PC-3 (cell line): ENCODE measurements at regions not wholly inside any gene's neighbourhood (a gene's known extent, or its start where the extent isn't known, plus 50 kb on each side); places are given as distances from the start of the nearest gene placed in this dataset.
A peak's percentile ranks its signal among the peaks of the same experiment; 100 is the strongest.

Experiments
- ATAC-seq: fragments of 200-7000 bp; cut with Tn5 transposase; 2 replicates; pipeline ENCODE4 v1.9.1; 2020; ENCODE audit warnings: mild to moderate bottlenecking, moderate library complexity
- BruUV-seq: library from RNA; stranded (reverse); fragments of 400-500 nt; replicated peaks from 2 replicates; lab custom pipeline; 2021; lab: Mats Ljungman, UMichigan
- CTCF ChIA-PET: fragments of 300-600 bp; sonication (Branson Sonifier 250); formaldehyde crosslinking; loops from one replicate; lab custom pipeline; 2022; ENCODE audit warnings: antibody characterized with exemption; lab: Charles Lee
- POLR2A ChIA-PET: fragments of 300-600 bp; sonication (Branson Sonifier 250); formaldehyde crosslinking; loops from one replicate; lab custom pipeline; 2022; ENCODE audit warnings: antibody characterized with exemption; ENCODE audit not compliant: unreplicated experiment; lab: Charles Lee
- DNase-seq: peaks from one replicate; pipeline ENCODE4 v3.0.0-alpha.2; 2015
- H2AFZ ChIP-seq: fragments of 300-600 bp; sonication (generic); 2 replicates; pipeline ENCODE4 v1.6.0; 2016; ENCODE audit warnings: antibody characterized with exemption, low read length
- H3F3A ChIP-seq: fragments of 300-600 bp; sonication (generic); one replicate; pipeline ENCODE4 v1.6.0; 2017; ENCODE audit warnings: antibody characterized with exemption, low read length, control low read depth, mild to moderate bottlenecking; ENCODE audit not compliant: unreplicated experiment
- H3K27ac ChIP-seq: fragments of 300-600 bp; sonication (generic); 2 replicates; pipeline ENCODE4 v1.5.1; 2016; ENCODE audit warnings: mild to moderate bottlenecking, low read length
- H3K27me3 ChIP-seq: fragments of 300-600 bp; sonication (generic); 2 replicates; pipeline ENCODE4 v1.6.1; 2016; ENCODE audit warnings: low read length, mixed read lengths
- H3K36me3 ChIP-seq: fragments of 300-600 bp; sonication (generic); 2 replicates; pipeline ENCODE4 v1.6.1; 2016; ENCODE audit warnings: low read depth, mixed run types, low read length, mixed read lengths
- H3K4me1 ChIP-seq: fragments of 300-600 bp; sonication (generic); 2 replicates; pipeline ENCODE4 v1.5.1; 2016; ENCODE audit warnings: low read length; ENCODE audit not compliant: insufficient read depth
- H3K4me2 ChIP-seq: fragments of 300-600 bp; sonication (generic); 2 replicates; pipeline ENCODE4 v1.6.0; 2016; ENCODE audit warnings: low read length
- H3K4me3 ChIP-seq: fragments of 300-600 bp; sonication (generic); 2 replicates; pipeline ENCODE4 v1.5.1; 2016; ENCODE audit warnings: mild to moderate bottlenecking, low read length, mixed read lengths
- H3K79me2 ChIP-seq: fragments of 300-600 bp; sonication (generic); 2 replicates; pipeline ENCODE4 v1.6.1; 2017; ENCODE audit warnings: low read length, mixed read lengths
- H3K9ac ChIP-seq: fragments of 300-600 bp; sonication (generic); 2 replicates; pipeline ENCODE4 v1.6.0; 2016; ENCODE audit warnings: mild to moderate bottlenecking, low read length
- H3K9me2 ChIP-seq: fragments of 300-600 bp; sonication (generic); replicated peaks from 2 replicates; pipeline ENCODE4 v1.6.1; 2016; ENCODE audit warnings: mixed run types, low read length, mixed read lengths
- H3K9me3 ChIP-seq: fragments of 300-600 bp; sonication (generic); 2 replicates; pipeline ENCODE4 v1.6.1; 2016; ENCODE audit warnings: low read length, mixed read lengths
- H4K20me1 ChIP-seq: fragments of 300-600 bp; sonication (generic); 2 replicates; pipeline ENCODE4 v1.6.1; 2016; ENCODE audit warnings: low read length, mixed read lengths
- CTCF ChIP-seq: fragments of 300-600 bp; sonication (generic); conservative IDR thresholded peaks from 2 replicates; pipeline ENCODE4 v1.5.1; 2017; ENCODE audit warnings: antibody characterized with exemption, low read depth, mild to moderate bottlenecking, low read length
- EZH2 ChIP-seq: fragments of 300-600 bp; sonication (generic); IDR thresholded peaks from one replicate; pipeline ENCODE4 v1.6.1; 2017; ENCODE audit warnings: antibody characterized with exemption, mild to moderate bottlenecking, low read length; ENCODE audit not compliant: unreplicated experiment
- EZH2phosphoT487 ChIP-seq: fragments of 300-600 bp; sonication (generic); IDR thresholded peaks from 2 replicates; pipeline ENCODE4 v1.6.1; 2018; ENCODE audit warnings: mild to moderate bottlenecking, antibody characterized with exemption, low read length, borderline replicate concordance
- intact Hi-C: fragments of 100-400 bp; cut with micrococcal nuclease; formaldehyde crosslinking; loops from 2 replicates; pipeline ENCODE4 v1.9.0; 2023

- no peaks in the 10 kb centered on the region for H3F3A ChIP-seq
- intact Hi-C loops = no loop called here
- POLR2A ChIA-PET = no interaction called here
- no peaks in the 10 kb centered on the region for H3K9me2 ChIP-seq
- H3K4me2 ChIP-seq = no peak overlapping the region
- no peaks in the 10 kb centered on the region for H3K9me3 ChIP-seq
- no peaks in the 10 kb centered on the region for H3K36me3 ChIP-seq
- ATAC-seq = no peak
- no peaks in the 10 kb centered on the region for H3K79me2 ChIP-seq
- CTCF ChIA-PET = no interaction called here
- no TSS peak for BruUV-seq
- H3K27me3 ChIP-seq = no peaks in the 10 kb centered on the region
- H4K20me1 ChIP-seq = no peaks in the 10 kb centered on the region
- H3K4me1 ChIP-seq = no peaks in the 10 kb centered on the region
- no peak overlapping the region for H3K9ac ChIP-seq
- no peak overlapping the region for H3K27ac ChIP-seq
- DNase-seq = no peak
- no peak overlapping the region for H2AFZ ChIP-seq
- H3K4me3 ChIP-seq = no peak overlapping the region
- TF ChIP-seq CTCF (no peak), EZH2 (no peak), EZH2phosphoT487 (no peak)
Observed at GRCh38 chr18:67342159-67342558, 174.4 kb downstream of the DSEL start.

GRCh38 chr18:67337696-67338095 lies 178.8 kb downstream of the DSEL start:
- no peaks in the 10 kb centered on the region for H3K27me3 ChIP-seq
- H3K36me3 ChIP-seq = no peaks in the 10 kb centered on the region
- ATAC-seq (no peak), DNase-seq (no peak)
- TF ChIP-seq EZH2phosphoT487 (no peak), EZH2 (no peak), CTCF (no peak)
- POLR2A ChIA-PET = no interaction called here
- no peak overlapping the region for H3K9ac ChIP-seq
- CTCF ChIA-PET = no interaction called here
- no peaks in the 10 kb centered on the region for H3K9me3 ChIP-seq
- H2AFZ ChIP-seq = no peak overlapping the region
- no peak overlapping the region for H3K27ac ChIP-seq
- BruUV-seq = no TSS peak
- H3K4me1 ChIP-seq = no peaks in the 10 kb centered on the region
- no peaks in the 10 kb centered on the region for H4K20me1 ChIP-seq
- no peaks in the 10 kb centered on the region for H3K79me2 ChIP-seq
- H3F3A ChIP-seq = no peaks in the 10 kb centered on the region
- intact Hi-C loops = no loop called here
- H3K9me2 ChIP-seq = no peaks in the 10 kb centered on the region
- no peak overlapping the region for H3K4me3 ChIP-seq
- no peak overlapping the region for H3K4me2 ChIP-seq

GRCh38 chr18:67331857-67332256 lies 184.7 kb downstream of the DSEL start:
- Histone ChIP-seq H3K4me3 (no peak overlapping the region), H3K79me2 (no peaks in the 10 kb centered on the region), H3K27me3 (no peaks in the 10 kb centered on the region), H3K4me2 (no peak overlapping the region), H4K20me1 (no peaks in the 10 kb centered on the region), H2AFZ (no peak overlapping the region), H3K4me1 (no peaks in the 10 kb centered on the region), H3K36me3 (no peaks in the 10 kb centered on the region), H3K9ac (no peak overlapping the region), H3K9me2 (no peaks in the 10 kb centered on the region), H3K27ac (no peak overlapping the region), H3K9me3 (no peaks in the 10 kb centered on the region), H3F3A (no peaks in the 10 kb centered on the region)
- ATAC-seq = peak; percentile 54; the same call in 1 of the 2 replicates
- intact Hi-C loops = no loop called here
- no peak for DNase-seq
- TF ChIP-seq EZH2 (no peak), CTCF (no peak), EZH2phosphoT487 (no peak)
- ChIA-PET CTCF (interaction anchor here (0.6 kb wide), 1 partner anchor 36 kb away, joined by 5 read pairs; no protein-coding TSS in a partner anchor), POLR2A (no interaction called here)
- no TSS peak for BruUV-seq
